Erythroblast (primary cell): ENCODE measurements at regions not wholly inside any gene's neighbourhood (a gene's known extent, or its start where the extent isn't known, plus 50 kb on each side); places are given as distances from the start of the nearest gene placed in this dataset.

ENCODE experiments used
- GATA1 ChIP-seq: IDR thresholded peaks from 2 replicates; pipeline ENCODE4 v1.6.1; 2011; ENCODE audit warnings: low read depth, mild to moderate bottlenecking, control low read depth, low read length, moderate library complexity
- POLR2A ChIP-seq: IDR thresholded peaks from 2 replicates; pipeline ENCODE4 v1.6.1; 2011; ENCODE audit warnings: mild to moderate bottlenecking, low read length

GRCh38 chr20:51198876-51199523, 176.1 kb upstream of the KCNG1 start:
- no peak for TF ChIP-seq POLR2A
- no peak for TF ChIP-seq GATA1
